Right lobe of liver (tissue), 6 donors: ENCODE measurements at regions not wholly inside any gene's neighbourhood (a gene's known extent, or its start where the extent isn't known, plus 50 kb on each side); places are given as distances from the start of the nearest gene placed in this dataset.

Experiments
- ATAC-seq, 4 donors: fragments of 200-7000 bp; cut with Tn5 transposase; one replicate each; pipeline ENCODE4 v1.9.1; 2020; ENCODE audit warnings: mild to moderate bottlenecking in 4 of 4, moderate library complexity in 4 of 4
- DNase-seq, 3 donors: peaks; one replicate each; pipeline ENCODE4 v3.0.0-alpha.2; 2020
- H3K27ac ChIP-seq, 3 donors: fragments of 200-600 bp; one replicate each; pipeline ENCODE4 v1.8.0; 2022
- H3K27me3 ChIP-seq, 2 donors: fragments of 200-600 bp; one replicate each; pipeline ENCODE4 v1.8.0; 2022
- H3K36me3 ChIP-seq, 4 donors: fragments of 200-600 bp; sonication (generic) in 1 of 4; one replicate each; pipeline versions ENCODE4 v1.5.1 to v1.8.0; 2017 to 2022; ENCODE audit warnings: control low read depth in 1 of 4
- H3K4me1 ChIP-seq, 4 donors: fragments of 200-600 bp; sonication (generic) in 1 of 4; one replicate each; pipeline versions ENCODE4 v1.5.1 to v1.8.0; 2017 to 2022; ENCODE audit warnings: control low read depth in 1 of 4
- H3K4me3 ChIP-seq, 3 donors: fragments of 200-600 bp; one replicate each; pipeline ENCODE4 v1.8.0; 2022
- H3K9me3 ChIP-seq, 4 donors: fragments of 200-600 bp; sonication (generic) in 1 of 4; one replicate each; pipeline versions ENCODE4 v1.5.1 to v1.8.0; 2017 to 2022; ENCODE audit warnings: control low read depth in 1 of 4
- POLR2A ChIP-seq: fragments of 450-650 bp; IDR thresholded peaks from one replicate; pipeline ENCODE4 v1.6.1; 2017; ENCODE audit warnings: antibody characterized with exemption, mild to moderate bottlenecking
- WGBS: methylation state at CpG from one replicate; pipeline ENCODE4 v1.1.6; 2018; ENCODE audit warnings: low coverage, low lambda C conversion rate; ENCODE audit not compliant: insufficient coverage; ENCODE audit errors: missing lambda C conversion rate; 5-methylcytosine and 5-hydroxymethylcytosine counted together
- intact Hi-C, 2 donors: fragments of 100-400 bp; cut with DNase I; formaldehyde crosslinking; loops; one replicate each; pipeline versions ENCODE4 v1.11.2 to v1.14.1; 2022
- TF ChIP-seq, protein P1 (sequence below), 4 donors: fragments of 200-600 bp in 3 of 4; fragments of 450-650 bp in 1 of 4; IDR thresholded peaks; one replicate each; pipeline versions ENCODE4 v1.5.1 to v1.8.0; 2016 to 2022; ENCODE audit warnings: antibody characterized with exemption in 4 of 4, mild to moderate bottlenecking in 2 of 4
- donor health status: DM: no; HTN: yes; CAD: no.
- donor health status: DM: no; HTN: no; CAD: no.
- donor health status: DM: no; HTN: no; CAD: no.
- donor health status: DM: no; HTN: yes; CAD: no.
- donor health status: DM: no; HTN: yes; CAD: no.

DNA sequence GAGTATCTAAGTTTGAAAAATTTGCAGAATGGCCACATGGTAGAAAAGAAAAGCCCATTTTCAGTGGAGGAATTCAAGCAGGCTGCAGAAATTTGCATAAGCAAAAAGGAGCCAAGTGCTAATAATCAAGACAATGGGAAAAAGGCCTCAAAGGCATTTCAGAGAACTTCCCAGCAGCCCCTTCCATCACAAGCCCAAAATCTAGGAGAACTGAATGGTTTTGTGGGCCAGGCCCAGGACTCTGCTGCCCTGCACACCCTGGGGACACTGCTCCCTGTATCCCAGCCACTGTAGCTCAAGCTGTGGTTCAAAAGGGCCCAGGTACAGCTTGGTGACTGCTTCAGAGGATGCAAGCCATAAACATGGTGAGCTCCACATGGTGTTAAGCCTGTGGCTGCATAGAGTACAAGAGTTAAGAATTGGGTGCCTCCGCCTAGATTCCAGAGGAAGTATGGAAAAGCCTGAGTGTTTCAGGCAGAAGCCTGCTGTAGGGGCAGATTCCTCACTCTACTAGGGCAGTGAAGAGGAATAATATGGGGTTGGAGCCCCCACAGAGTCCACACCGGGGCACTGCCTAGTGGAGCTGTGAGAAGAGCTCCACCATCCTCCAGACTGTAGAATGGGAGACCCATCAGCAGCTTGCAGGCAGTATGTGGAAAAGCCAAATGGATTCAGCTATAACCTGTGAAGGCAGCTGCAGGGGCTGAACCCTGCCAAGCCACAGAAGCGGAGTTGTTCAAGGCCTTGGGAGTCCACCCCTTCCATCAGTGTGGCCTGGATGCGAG, 720.7 kb upstream of the CTNND2 start:
- WGBS, result 71% methylated on average over 3 of the region's 4 CpGs
- H3K27me3 ChIP-seq, result no peaks in the 10 kb centered on the region
- intact Hi-C loops, result no loop called here
- no peaks in the 10 kb centered on the region for H3K9me3 ChIP-seq
- no peaks in the 10 kb centered on the region for H3K4me1 ChIP-seq
- no peak overlapping the region for H3K4me3 ChIP-seq
- ATAC-seq (no peak), DNase-seq (no peak)
- no peaks in the 10 kb centered on the region for H3K36me3 ChIP-seq
- TF ChIP-seq, protein P1, sequence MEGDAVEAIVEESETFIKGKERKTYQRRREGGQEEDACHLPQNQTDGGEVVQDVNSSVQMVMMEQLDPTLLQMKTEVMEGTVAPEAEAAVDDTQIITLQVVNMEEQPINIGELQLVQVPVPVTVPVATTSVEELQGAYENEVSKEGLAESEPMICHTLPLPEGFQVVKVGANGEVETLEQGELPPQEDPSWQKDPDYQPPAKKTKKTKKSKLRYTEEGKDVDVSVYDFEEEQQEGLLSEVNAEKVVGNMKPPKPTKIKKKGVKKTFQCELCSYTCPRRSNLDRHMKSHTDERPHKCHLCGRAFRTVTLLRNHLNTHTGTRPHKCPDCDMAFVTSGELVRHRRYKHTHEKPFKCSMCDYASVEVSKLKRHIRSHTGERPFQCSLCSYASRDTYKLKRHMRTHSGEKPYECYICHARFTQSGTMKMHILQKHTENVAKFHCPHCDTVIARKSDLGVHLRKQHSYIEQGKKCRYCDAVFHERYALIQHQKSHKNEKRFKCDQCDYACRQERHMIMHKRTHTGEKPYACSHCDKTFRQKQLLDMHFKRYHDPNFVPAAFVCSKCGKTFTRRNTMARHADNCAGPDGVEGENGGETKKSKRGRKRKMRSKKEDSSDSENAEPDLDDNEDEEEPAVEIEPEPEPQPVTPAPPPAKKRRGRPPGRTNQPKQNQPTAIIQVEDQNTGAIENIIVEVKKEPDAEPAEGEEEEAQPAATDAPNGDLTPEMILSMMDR (IDR thresholded peaks at IDR 0.05), result no peak
- TF ChIP-seq POLR2A, result no peak
- H3K27ac ChIP-seq, result no peak overlapping the region

DNA sequence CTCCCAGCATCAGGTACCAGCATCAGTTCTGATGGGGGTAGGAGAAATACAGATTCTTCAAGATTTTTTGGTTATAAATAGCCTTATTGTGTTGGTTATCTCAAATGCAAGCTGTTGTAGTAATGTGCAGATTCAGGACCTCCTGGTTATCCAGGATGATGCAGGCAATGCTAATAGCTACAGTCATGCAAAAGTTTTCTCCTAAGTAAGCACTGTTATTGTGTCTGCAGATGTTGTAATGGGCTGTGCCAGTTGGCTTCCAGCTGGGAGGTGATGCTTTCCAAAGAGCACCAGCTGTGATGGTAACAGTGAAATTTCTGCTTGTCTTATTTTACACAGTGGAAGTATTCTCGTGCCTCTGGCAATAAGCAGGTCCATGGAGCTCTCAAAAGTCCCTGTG, 719.2 kb upstream of the CTNND2 start:
- 40% methylated on average over 1 of the region's 1 CpG for WGBS
- DNase-seq, result no peak
- intact Hi-C loops, result no loop called here
- H3K27ac ChIP-seq, result no peak overlapping the region
- H3K9me3 ChIP-seq, result no peaks in the 10 kb centered on the region
- H3K4me3 ChIP-seq, result no peak overlapping the region
- H3K27me3 ChIP-seq, result no peaks in the 10 kb centered on the region
- TF ChIP-seq, protein P1 (IDR thresholded peaks at IDR 0.05), result no peak
- TF ChIP-seq POLR2A, result no peak
- no peaks in the 10 kb centered on the region for H3K4me1 ChIP-seq
- ATAC-seq, result no peak
- no peaks in the 10 kb centered on the region for H3K36me3 ChIP-seq

DNA sequence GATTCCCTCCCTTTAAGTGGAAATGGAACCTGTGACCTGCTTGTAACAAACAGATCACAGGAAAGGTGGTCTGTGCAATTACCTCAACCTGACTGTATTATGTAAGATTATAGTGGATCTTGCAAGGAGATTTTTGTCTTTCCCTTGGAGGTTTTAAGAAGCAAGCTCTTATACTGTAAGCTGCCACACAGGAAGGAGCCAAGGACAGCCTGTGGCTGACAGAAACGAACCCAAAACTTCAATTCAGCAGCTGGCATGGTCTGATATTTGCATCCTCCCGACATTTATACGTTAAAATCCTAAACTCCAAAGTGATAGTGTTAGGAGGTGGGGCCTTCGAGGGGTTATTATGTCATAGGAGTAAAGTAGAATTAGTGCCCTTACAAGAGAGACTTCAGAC, 711.8 kb upstream of the CTNND2 start:
- intact Hi-C loops, result no loop called here
- Histone ChIP-seq H3K36me3 (no peaks in the 10 kb centered on the region), H3K4me3 (no peak overlapping the region), H3K9me3 (no peaks in the 10 kb centered on the region), H3K27me3 (no peaks in the 10 kb centered on the region), H3K4me1 (no peaks in the 10 kb centered on the region), H3K27ac (no peak overlapping the region)
- no peak for TF ChIP-seq POLR2A
- TF ChIP-seq, protein P1 (IDR thresholded peaks at IDR 0.05), result no peak
- DNase-seq (no peak), ATAC-seq (no peak)
- 52% methylated on average over 4 of the region's 4 CpGs for WGBS

DNA sequence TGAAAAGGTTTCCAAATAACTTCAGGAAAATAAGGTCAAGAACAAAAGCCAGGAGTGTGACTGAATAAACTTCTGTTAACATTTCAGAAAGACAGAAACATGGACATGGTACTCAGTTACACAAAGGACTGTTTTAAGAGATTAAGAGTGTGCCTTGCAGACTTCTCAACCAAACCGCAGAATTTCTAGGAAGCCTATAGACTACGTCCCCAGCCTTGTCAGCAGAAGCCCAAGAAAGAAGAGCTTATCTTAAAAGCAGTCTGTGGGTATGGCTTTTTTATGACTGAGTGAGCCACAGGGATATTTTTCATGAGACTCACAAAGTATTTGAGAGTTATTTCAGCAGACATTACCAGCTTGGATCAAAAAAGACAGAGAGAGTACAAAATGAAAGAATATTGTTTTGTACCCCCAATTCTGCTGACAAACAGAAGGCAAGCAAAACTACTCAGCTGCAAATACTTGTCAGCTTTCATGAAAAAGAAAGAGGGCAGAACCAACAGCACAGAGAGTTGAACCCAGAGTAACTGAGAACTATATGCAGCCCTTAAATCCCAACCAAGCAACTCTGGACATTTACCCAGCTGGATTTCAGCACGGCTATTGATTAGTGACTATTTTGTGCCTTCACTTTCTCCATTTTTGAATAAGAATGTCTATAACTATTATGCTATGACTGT, 711.0 kb upstream of the CTNND2 start:
- Histone ChIP-seq H3K9me3 (no peaks in the 10 kb centered on the region), H3K4me1 (no peaks in the 10 kb centered on the region), H3K27me3 (no peaks in the 10 kb centered on the region), H3K36me3 (no peaks in the 10 kb centered on the region), H3K27ac (no peak overlapping the region), H3K4me3 (no peak overlapping the region)
- ATAC-seq (no peak), DNase-seq (no peak)
- intact Hi-C loops, result no loop called here
- 61% methylated on average over 3 of the region's 3 CpGs for WGBS
- TF ChIP-seq, protein P1 (IDR thresholded peaks at IDR 0.05), result no peak
- no peak for TF ChIP-seq POLR2A
